HEK293 (cell line): ENCODE measurements at regions not wholly inside any gene's neighbourhood (a gene's known extent, or its start where the extent isn't known, plus 50 kb on each side); places are given as distances from the start of the nearest gene placed in this dataset.

Experiments used
- CTCF ChIP-seq: fragments of 450-650 bp; formaldehyde crosslinking; IDR thresholded peaks from 2 replicates; pipeline ENCODE4 v1.5.1; 2016; ENCODE audit warnings: missing biosample characterization, missing genetic modification characterization
- EGR2 ChIP-seq: fragments of 450-650 bp; formaldehyde crosslinking; IDR thresholded peaks from 2 replicates; pipeline ENCODE4 v1.5.1; 2016; ENCODE audit warnings: low read depth, missing biosample characterization, missing genetic modification characterization
- TCF7L2 ChIP-seq: IDR thresholded peaks from 2 replicates; pipeline ENCODE4 v1.6.1; 2011; ENCODE audit warnings: low read depth, mild to moderate bottlenecking, inconsistent platforms, low read length, moderate library complexity, borderline replicate concordance
- ZNF133 ChIP-seq: fragments of 450-650 bp; formaldehyde crosslinking; IDR thresholded peaks from 2 replicates; pipeline ENCODE4 v1.5.1; 2016; ENCODE audit warnings: missing biosample characterization, missing genetic modification characterization
- ZNF24 ChIP-seq: fragments of 450-650 bp; formaldehyde crosslinking; IDR thresholded peaks from 2 replicates; pipeline ENCODE4 v1.5.1; 2016; ENCODE audit warnings: missing biosample characterization, missing genetic modification characterization
- ZNF302 ChIP-seq: fragments of 450-650 bp; formaldehyde crosslinking; IDR thresholded peaks from 2 replicates; pipeline ENCODE4 v1.5.1; 2016; ENCODE audit warnings: missing biosample characterization, missing genetic modification characterization, low read depth

- TF ChIP-seq ZNF133 (no peak), ZNF302 (tag by site-specific recombination) (no peak), CTCF (tag by site-specific recombination) (no peak), EGR2 (tag by site-specific recombination) (no peak), TCF7L2 (no peak), ZNF24 (no peak)
Measured at GRCh38 chr9:1738511-1739100, 276.5 kb upstream of the SMARCA2 start.
